ENCODE measurements at regions not wholly inside any gene's neighbourhood (a gene's known extent, or its start where the extent isn't known, plus 50 kb on each side); places are given as distances from the start of the nearest gene placed in this dataset.

DNA sequence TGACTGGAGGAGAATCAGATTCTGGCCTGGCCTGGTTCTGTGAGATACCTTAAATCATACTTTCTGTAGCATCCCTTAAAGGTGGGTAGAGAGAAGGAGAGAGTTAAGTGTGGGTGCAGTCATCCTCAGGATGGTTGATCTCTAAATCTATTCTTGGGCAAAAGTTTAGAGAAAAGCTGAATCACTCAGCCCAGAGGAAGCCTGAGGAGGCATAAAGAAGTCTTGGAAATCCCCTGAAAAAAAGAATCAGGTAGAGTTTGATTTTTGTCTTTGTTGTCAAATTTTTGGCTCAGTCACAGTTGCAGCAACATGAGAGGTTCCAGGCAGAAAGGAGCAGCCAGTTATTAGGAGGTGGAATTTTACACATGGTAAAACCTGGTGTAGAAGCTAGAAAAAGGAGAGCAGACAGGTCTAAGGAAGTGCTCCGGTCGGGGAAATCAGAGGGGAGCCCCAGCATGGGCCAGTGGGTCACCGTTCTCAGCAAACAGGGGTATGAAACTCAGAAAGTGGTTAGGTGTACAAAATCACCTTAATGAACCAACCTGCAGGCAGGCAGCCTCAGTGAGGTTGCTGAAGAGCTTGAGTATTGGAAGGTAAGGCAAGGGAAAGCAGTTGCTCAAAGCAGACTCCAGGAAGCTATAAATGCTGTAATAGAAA lies 116.2 kb upstream of the CNTLN start:
- TF ChIP-seq, protein P1, sequence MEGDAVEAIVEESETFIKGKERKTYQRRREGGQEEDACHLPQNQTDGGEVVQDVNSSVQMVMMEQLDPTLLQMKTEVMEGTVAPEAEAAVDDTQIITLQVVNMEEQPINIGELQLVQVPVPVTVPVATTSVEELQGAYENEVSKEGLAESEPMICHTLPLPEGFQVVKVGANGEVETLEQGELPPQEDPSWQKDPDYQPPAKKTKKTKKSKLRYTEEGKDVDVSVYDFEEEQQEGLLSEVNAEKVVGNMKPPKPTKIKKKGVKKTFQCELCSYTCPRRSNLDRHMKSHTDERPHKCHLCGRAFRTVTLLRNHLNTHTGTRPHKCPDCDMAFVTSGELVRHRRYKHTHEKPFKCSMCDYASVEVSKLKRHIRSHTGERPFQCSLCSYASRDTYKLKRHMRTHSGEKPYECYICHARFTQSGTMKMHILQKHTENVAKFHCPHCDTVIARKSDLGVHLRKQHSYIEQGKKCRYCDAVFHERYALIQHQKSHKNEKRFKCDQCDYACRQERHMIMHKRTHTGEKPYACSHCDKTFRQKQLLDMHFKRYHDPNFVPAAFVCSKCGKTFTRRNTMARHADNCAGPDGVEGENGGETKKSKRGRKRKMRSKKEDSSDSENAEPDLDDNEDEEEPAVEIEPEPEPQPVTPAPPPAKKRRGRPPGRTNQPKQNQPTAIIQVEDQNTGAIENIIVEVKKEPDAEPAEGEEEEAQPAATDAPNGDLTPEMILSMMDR (IDR thresholded peaks at IDR 0.05), result no peak
- TF ChIP-seq, protein P2, sequence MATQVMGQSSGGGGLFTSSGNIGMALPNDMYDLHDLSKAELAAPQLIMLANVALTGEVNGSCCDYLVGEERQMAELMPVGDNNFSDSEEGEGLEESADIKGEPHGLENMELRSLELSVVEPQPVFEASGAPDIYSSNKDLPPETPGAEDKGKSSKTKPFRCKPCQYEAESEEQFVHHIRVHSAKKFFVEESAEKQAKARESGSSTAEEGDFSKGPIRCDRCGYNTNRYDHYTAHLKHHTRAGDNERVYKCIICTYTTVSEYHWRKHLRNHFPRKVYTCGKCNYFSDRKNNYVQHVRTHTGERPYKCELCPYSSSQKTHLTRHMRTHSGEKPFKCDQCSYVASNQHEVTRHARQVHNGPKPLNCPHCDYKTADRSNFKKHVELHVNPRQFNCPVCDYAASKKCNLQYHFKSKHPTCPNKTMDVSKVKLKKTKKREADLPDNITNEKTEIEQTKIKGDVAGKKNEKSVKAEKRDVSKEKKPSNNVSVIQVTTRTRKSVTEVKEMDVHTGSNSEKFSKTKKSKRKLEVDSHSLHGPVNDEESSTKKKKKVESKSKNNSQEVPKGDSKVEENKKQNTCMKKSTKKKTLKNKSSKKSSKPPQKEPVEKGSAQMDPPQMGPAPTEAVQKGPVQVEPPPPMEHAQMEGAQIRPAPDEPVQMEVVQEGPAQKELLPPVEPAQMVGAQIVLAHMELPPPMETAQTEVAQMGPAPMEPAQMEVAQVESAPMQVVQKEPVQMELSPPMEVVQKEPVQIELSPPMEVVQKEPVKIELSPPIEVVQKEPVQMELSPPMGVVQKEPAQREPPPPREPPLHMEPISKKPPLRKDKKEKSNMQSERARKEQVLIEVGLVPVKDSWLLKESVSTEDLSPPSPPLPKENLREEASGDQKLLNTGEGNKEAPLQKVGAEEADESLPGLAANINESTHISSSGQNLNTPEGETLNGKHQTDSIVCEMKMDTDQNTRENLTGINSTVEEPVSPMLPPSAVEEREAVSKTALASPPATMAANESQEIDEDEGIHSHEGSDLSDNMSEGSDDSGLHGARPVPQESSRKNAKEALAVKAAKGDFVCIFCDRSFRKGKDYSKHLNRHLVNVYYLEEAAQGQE (IDR thresholded peaks at IDR 0.05; ENCODE audit: insufficient read depth in 1 of 2, low read depth in 2 of 2, low read length in 1 of 2), result no peak
